Activated B cell treated with CpG ODN at 0.5 μM for 24 hours (primary cell): ENCODE measurements at regions not wholly inside any gene's neighbourhood (a gene's known extent, or its start where the extent isn't known, plus 50 kb on each side); places are given as distances from the start of the nearest gene placed in this dataset.
"Not testable (repeated sequence)": the region's sequence is repeated elsewhere in the genome, so short reads cannot be mapped to it uniquely, and the experiment has no call there.

Source experiments
- ATAC-seq: fragments of 200-7000 bp; cut with Tn5 transposase; one replicate; pipeline ENCODE4 v1.10.0; 2021; ENCODE audit warnings: low read depth, mild to moderate bottlenecking, moderate library complexity
- CTCF ChIA-PET: fragments of 350-600 bp; sonication (Branson Sonifier 250); formaldehyde crosslinking; loops from one replicate; lab custom pipeline; 2021; ENCODE audit warnings: antibody characterized with exemption; lab: Charles Lee
- POLR2A ChIA-PET: fragments of 350-600 bp; sonication (Branson Sonifier 250); formaldehyde crosslinking; loops from one replicate; lab custom pipeline; 2021; ENCODE audit warnings: antibody characterized with exemption; lab: Charles Lee
- DNase-seq: peaks from one replicate; pipeline ENCODE4 v3.0.0; 2022
- H3K27ac Mint-ChIP-seq: one replicate; pipeline ENCODE4 v1.8.0; 2020; ENCODE audit warnings: mixed read lengths
- H3K27me3 Mint-ChIP-seq: one replicate; pipeline ENCODE4 v1.8.0; 2021; ENCODE audit warnings: mixed read lengths
- H3K36me3 Mint-ChIP-seq: one replicate; pipeline ENCODE4 v1.8.0; 2021; ENCODE audit warnings: low read depth, mixed read lengths
- H3K4me1 Mint-ChIP-seq: one replicate; pipeline ENCODE4 v1.8.0; 2021; ENCODE audit warnings: mixed read lengths
- H3K4me3 Mint-ChIP-seq: one replicate; pipeline ENCODE4 v1.8.0; 2020; ENCODE audit warnings: mild to moderate bottlenecking, mixed read lengths
- H3K9me3 Mint-ChIP-seq: one replicate; pipeline ENCODE4 v1.8.0; 2020; ENCODE audit warnings: mixed read lengths
- CTCF ChIP-seq: fragments of 200-600 bp; IDR thresholded peaks from one replicate; pipeline ENCODE4 v1.8.0; 2022; ENCODE audit warnings: antibody characterized with exemption, mild to moderate bottlenecking
- intact Hi-C: fragments of 100-400 bp; cut with micrococcal nuclease; formaldehyde crosslinking; loops from one replicate; pipeline ENCODE4 v1.15.1; 2024

GRCh38 chrX:2568125-2568524 is 67.3 kb upstream of the DHRSX start:
- DNase-seq, result no peak
- Mint-ChIP-seq H3K4me1 (no peaks in the 10 kb centered on the region), H3K27me3 (peaks cover 3% of the 10 kb centered on the region), H3K36me3 (no peaks in the 10 kb centered on the region), H3K27ac (no peak overlapping the region), H3K4me3 (no peak overlapping the region), H3K9me3 (no peaks in the 10 kb centered on the region)
- CTCF ChIA-PET, result no interaction called here
- ATAC-seq, result no peak
- intact Hi-C loops, result no loop called here
- POLR2A ChIA-PET, result no interaction called here
- TF ChIP-seq CTCF, result no peak

DNA sequence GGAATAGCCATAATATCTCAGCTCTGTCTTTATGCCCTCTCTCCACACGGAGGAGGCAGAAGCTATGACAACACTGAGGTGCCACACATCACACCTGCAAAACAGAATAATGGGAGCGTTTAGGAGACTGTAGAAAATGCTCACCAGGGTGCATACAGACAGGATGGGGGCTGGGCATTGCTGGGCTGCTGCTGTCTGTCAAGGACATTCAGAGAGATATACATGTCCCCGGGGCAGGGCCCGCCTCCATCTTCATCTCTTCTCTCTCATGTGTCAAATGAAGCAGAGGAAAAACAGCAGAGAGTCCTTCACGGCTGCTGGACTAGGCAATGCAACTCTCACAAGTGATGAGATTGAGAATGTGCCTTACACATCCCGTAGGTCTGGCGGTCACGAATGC is 65.3 kb upstream of the DHRSX start:
- ATAC-seq, result no peak
- no peaks in the 10 kb centered on the region for H3K9me3 Mint-ChIP-seq
- no peak overlapping the region for H3K27ac Mint-ChIP-seq
- intact Hi-C loops, result no loop called here
- no peaks in the 10 kb centered on the region for H3K4me1 Mint-ChIP-seq
- TF ChIP-seq CTCF, result no peak
- no peak for DNase-seq
- H3K36me3 Mint-ChIP-seq, result no peaks in the 10 kb centered on the region
- CTCF ChIA-PET, result no interaction called here
- POLR2A ChIA-PET, result no interaction called here
- H3K4me3 Mint-ChIP-seq, result no peak overlapping the region
- H3K27me3 Mint-ChIP-seq, result peaks cover 3% of the 10 kb centered on the region

DNA sequence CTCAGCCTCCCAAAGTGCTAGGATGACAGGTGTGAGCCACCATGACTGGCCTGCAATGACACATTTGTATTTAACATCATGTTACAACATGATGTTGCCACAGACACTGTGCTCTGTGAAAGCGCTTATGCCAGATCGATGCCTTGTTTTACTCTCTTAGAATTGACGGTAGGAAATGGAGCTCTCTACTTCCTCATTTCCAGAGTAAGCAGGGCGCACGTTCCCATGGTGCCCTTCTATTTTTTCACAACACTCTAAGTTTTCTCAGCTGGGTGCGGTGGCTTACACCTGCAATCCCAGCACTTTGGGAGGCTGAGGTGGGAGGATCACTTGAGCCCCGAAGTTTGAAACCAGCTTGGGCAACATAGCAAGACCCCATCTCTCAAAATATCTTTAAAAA is 60.7 kb upstream of the DHRSX start:
- no peaks in the 10 kb centered on the region for H3K4me1 Mint-ChIP-seq
- ATAC-seq, result no peak
- peaks cover 23% of the 10 kb centered on the region for H3K27me3 Mint-ChIP-seq
- ChIA-PET POLR2A (no interaction called here), CTCF (no interaction called here)
- H3K36me3 Mint-ChIP-seq, result no peaks in the 10 kb centered on the region
- intact Hi-C loops, result no loop called here
- no peak overlapping the region for H3K4me3 Mint-ChIP-seq
- no peaks in the 10 kb centered on the region for H3K9me3 Mint-ChIP-seq
- TF ChIP-seq CTCF, result no peak
- no peak for DNase-seq
- no peak overlapping the region for H3K27ac Mint-ChIP-seq

- Mint-ChIP-seq H3K4me3 (no peak overlapping the region), H3K9me3 (peaks cover 3% of the 10 kb centered on the region), H3K4me1 (no peaks in the 10 kb centered on the region), H3K27ac (no peak overlapping the region), H3K27me3 (peaks cover 34% of the 10 kb centered on the region), H3K36me3 (no peaks in the 10 kb centered on the region)
- CTCF ChIA-PET, result no interaction called here
- intact Hi-C loops, result no loop called here
- TF ChIP-seq CTCF, result no peak
- DNase-seq (no peak), ATAC-seq (no peak)
- POLR2A ChIA-PET, result no interaction called here
These were observed 58.3 kb upstream of the DHRSX start for GRCh38 chrX:2559124-2559523.

- ATAC-seq (no peak), DNase-seq (no peak)
- TF ChIP-seq CTCF, result no peak
- H3K9me3 Mint-ChIP-seq, result peaks cover 3% of the 10 kb centered on the region
- H3K27ac Mint-ChIP-seq, result no peak overlapping the region
- no peak overlapping the region for H3K4me3 Mint-ChIP-seq
- intact Hi-C loops, result no loop called here
- no peaks in the 10 kb centered on the region for H3K36me3 Mint-ChIP-seq
- POLR2A ChIA-PET, result no interaction called here
- CTCF ChIA-PET, result no interaction called here
- H3K27me3 Mint-ChIP-seq, result peaks cover 45% of the 10 kb centered on the region
- H3K4me1 Mint-ChIP-seq, result peaks cover 4% of the 10 kb centered on the region
These were observed 54.1 kb upstream of the DHRSX start for GRCh38 chrX:2554891-2555290.

GRCh38 chrX:2554066-2554465 is 53.3 kb upstream of the DHRSX start:
- ATAC-seq, CTCF ChIA-PET, H3K27ac Mint-ChIP-seq: not testable (repeated sequence)

More at GRCh38 chrX:2554066-2554465, 53.3 kb upstream of the DHRSX start:
- H3K4me1 Mint-ChIP-seq, H3K4me3 Mint-ChIP-seq, H3K36me3 Mint-ChIP-seq, intact Hi-C loops, H3K9me3 Mint-ChIP-seq, POLR2A ChIA-PET, DNase-seq: not testable (repeated sequence)
- H3K27me3 Mint-ChIP-seq, result peaks cover 42% of the 10 kb centered on the region
